ENCODE measurements at regions not wholly inside any gene's neighbourhood (a gene's known extent, or its start where the extent isn't known, plus 50 kb on each side); places are given as distances from the start of the nearest gene placed in this dataset.
"Not testable (repeated sequence)": the region's sequence is repeated elsewhere in the genome, so short reads cannot be mapped to it uniquely, and the experiment has no call there.

- Histone ChIP-seq H3K27me3 (ENCODE audit: control insufficient read depth in 2 of 2, insufficient read depth in 2 of 2, low read length in 2 of 2) (no peaks in the 10 kb centered on the region), H3K9ac (ENCODE audit: low read depth in 1 of 2, low read length in 2 of 2) (no peak overlapping the region), H3K36me3 (ENCODE audit: control insufficient read depth in 2 of 2, insufficient read depth in 2 of 2, low read length in 2 of 2) (no peaks in the 10 kb centered on the region), H3K27ac (ENCODE audit: low read depth in 2 of 2, low read length in 2 of 2) (no peak overlapping the region), H3K9me3 (ENCODE audit: control insufficient read depth in 2 of 2, low read length in 2 of 2) (no peaks in the 10 kb centered on the region), H3K4me3 (ENCODE audit: low read length in 2 of 2) (no peak overlapping the region), H3K4me1 (ENCODE audit: control insufficient read depth in 2 of 2, insufficient read depth in 2 of 2, low read length in 2 of 2) (no peaks in the 10 kb centered on the region)
Observed at GRCh38 chr14:106729551-106729950, 1203.2 kb downstream of the TMEM121 start.

GRCh38 chr14:106733771-106734170 lies 1207.4 kb downstream of the TMEM121 start:
- H3K4me3 ChIP-seq (ENCODE audit: low read length in 2 of 2), result no peak overlapping the region
- H3K27ac ChIP-seq (ENCODE audit: low read depth in 2 of 2, low read length in 2 of 2), result no peak overlapping the region
- H3K9ac ChIP-seq (ENCODE audit: low read depth in 1 of 2, low read length in 2 of 2), result no peak overlapping the region
- no peaks in the 10 kb centered on the region for H3K4me1 ChIP-seq (ENCODE audit: control insufficient read depth in 2 of 2, insufficient read depth in 2 of 2, low read length in 2 of 2)
- H3K36me3 ChIP-seq (ENCODE audit: control insufficient read depth in 2 of 2, insufficient read depth in 2 of 2, low read length in 2 of 2), result no peaks in the 10 kb centered on the region
- H3K27me3 ChIP-seq (ENCODE audit: control insufficient read depth in 2 of 2, insufficient read depth in 2 of 2, low read length in 2 of 2), result no peaks in the 10 kb centered on the region
- H3K9me3 ChIP-seq (ENCODE audit: control insufficient read depth in 2 of 2, low read length in 2 of 2), result no peaks in the 10 kb centered on the region

DNA sequence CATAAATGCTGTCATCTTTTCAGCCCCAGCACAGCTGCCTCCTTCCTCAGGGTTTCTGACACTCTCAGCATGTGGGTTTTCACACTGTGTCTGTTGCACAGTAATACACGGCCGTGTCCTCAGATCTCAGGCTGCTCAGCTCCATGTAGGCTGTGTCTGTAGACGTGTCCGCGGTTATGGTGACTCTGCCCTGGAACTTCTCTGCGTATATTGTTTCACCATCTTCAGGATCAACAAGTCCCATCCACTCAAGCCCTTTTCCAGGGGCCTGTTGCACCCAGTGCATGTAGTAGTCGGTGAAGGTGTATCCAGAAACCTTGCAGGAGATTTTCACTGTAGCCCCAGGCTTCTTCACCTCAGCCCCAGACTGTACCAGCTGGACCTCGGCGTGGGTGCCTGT lies 1210.6 kb downstream of the TMEM121 start:
- H3K4me3 ChIP-seq (ENCODE audit: low read length in 2 of 2), result no peak overlapping the region
- H3K9me3 ChIP-seq (ENCODE audit: control insufficient read depth in 2 of 2, low read length in 2 of 2), result no peaks in the 10 kb centered on the region
- no peak overlapping the region for H3K27ac ChIP-seq (ENCODE audit: low read depth in 2 of 2, low read length in 2 of 2)
- no peaks in the 10 kb centered on the region for H3K36me3 ChIP-seq (ENCODE audit: control insufficient read depth in 2 of 2, insufficient read depth in 2 of 2, low read length in 2 of 2)
- no peaks in the 10 kb centered on the region for H3K4me1 ChIP-seq (ENCODE audit: control insufficient read depth in 2 of 2, insufficient read depth in 2 of 2, low read length in 2 of 2)
- H3K9ac ChIP-seq (ENCODE audit: low read depth in 1 of 2, low read length in 2 of 2), result no peak overlapping the region
- H3K27me3 ChIP-seq (ENCODE audit: control insufficient read depth in 2 of 2, insufficient read depth in 2 of 2, low read length in 2 of 2), result no peaks in the 10 kb centered on the region

GRCh38 chr14:106738075-106738474 lies 1211.7 kb downstream of the TMEM121 start:
- Histone ChIP-seq H3K9ac (ENCODE audit: low read depth in 1 of 2, low read length in 2 of 2) (no peak overlapping the region), H3K9me3 (ENCODE audit: control insufficient read depth in 2 of 2, low read length in 2 of 2) (no peaks in the 10 kb centered on the region), H3K4me3 (ENCODE audit: low read length in 2 of 2) (no peak overlapping the region), H3K36me3 (ENCODE audit: control insufficient read depth in 2 of 2, insufficient read depth in 2 of 2, low read length in 2 of 2) (no peaks in the 10 kb centered on the region), H3K4me1 (ENCODE audit: control insufficient read depth in 2 of 2, insufficient read depth in 2 of 2, low read length in 2 of 2) (no peaks in the 10 kb centered on the region), H3K27ac (ENCODE audit: low read depth in 2 of 2, low read length in 2 of 2) (no peak overlapping the region), H3K27me3 (ENCODE audit: control insufficient read depth in 2 of 2, insufficient read depth in 2 of 2, low read length in 2 of 2) (no peaks in the 10 kb centered on the region)

GRCh38 chr14:106738598-106739258 lies 1212.3 kb downstream of the TMEM121 start:
- not testable (repeated sequence) for H3K27me3 ChIP-seq (ENCODE audit: control insufficient read depth in 2 of 2, insufficient read depth in 2 of 2, low read length in 2 of 2); H3K9me3 ChIP-seq (ENCODE audit: control insufficient read depth in 2 of 2, low read length in 2 of 2); H3K4me1 ChIP-seq (ENCODE audit: control insufficient read depth in 2 of 2, insufficient read depth in 2 of 2, low read length in 2 of 2); H3K4me3 ChIP-seq (ENCODE audit: low read length in 2 of 2); H3K27ac ChIP-seq (ENCODE audit: low read depth in 2 of 2, low read length in 2 of 2); H3K36me3 ChIP-seq (ENCODE audit: control insufficient read depth in 2 of 2, insufficient read depth in 2 of 2, low read length in 2 of 2); H3K9ac ChIP-seq (ENCODE audit: low read depth in 1 of 2, low read length in 2 of 2)

DNA sequence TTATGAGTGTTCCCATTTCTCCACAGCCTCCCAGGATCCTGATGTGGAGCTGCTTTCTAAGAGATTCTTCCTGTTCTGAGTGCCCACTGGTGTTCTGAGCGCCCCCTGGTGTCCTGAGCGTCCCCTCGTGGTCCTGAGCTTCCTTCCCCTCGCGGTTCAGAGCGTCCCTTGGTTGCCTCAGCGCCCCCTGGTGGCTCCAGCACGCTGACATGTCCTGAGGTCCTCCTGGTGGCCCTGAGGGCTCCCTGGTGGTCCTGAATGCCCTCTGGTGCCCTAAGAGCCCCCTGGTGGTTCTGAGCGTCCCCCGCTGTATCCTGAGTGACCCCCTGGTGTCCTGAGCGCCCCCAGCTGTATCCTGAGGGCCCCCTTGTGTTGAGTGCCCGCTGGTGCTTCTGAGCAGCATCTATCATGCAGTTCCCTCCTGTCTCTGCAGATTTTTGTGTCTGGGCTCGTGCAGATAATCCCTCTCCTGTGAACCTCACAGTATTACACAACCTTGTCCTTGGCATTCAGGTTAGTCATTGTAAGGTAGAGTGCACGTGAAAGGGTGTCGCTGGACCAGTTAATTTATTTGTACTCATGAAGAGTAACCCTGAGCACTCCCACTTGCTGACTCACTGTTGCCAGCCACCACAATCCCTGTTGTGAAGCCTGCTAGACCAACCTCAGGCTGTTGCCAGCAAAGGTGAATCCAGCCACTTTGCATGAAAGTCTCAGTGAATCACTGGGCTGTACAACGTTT lies 1214.9 kb downstream of the TMEM121 start:
- not testable (repeated sequence) for H3K9me3 ChIP-seq (ENCODE audit: control insufficient read depth in 2 of 2, low read length in 2 of 2); H3K36me3 ChIP-seq (ENCODE audit: control insufficient read depth in 2 of 2, insufficient read depth in 2 of 2, low read length in 2 of 2); H3K4me3 ChIP-seq (ENCODE audit: low read length in 2 of 2); H3K9ac ChIP-seq (ENCODE audit: low read depth in 1 of 2, low read length in 2 of 2); H3K27me3 ChIP-seq (ENCODE audit: control insufficient read depth in 2 of 2, insufficient read depth in 2 of 2, low read length in 2 of 2); H3K4me1 ChIP-seq (ENCODE audit: control insufficient read depth in 2 of 2, insufficient read depth in 2 of 2, low read length in 2 of 2)
- peak overlapping the region in 1 of 2 donors; percentile 32 for H3K27ac ChIP-seq (ENCODE audit: low read depth in 2 of 2, low read length in 2 of 2)

GRCh38 chr14:106745016-106745767 lies 1218.8 kb downstream of the TMEM121 start:
- H3K4me3 ChIP-seq (ENCODE audit: low read length in 2 of 2); H3K4me1 ChIP-seq (ENCODE audit: control insufficient read depth in 2 of 2, insufficient read depth in 2 of 2, low read length in 2 of 2); H3K9me3 ChIP-seq (ENCODE audit: control insufficient read depth in 2 of 2, low read length in 2 of 2); H3K9ac ChIP-seq (ENCODE audit: low read depth in 1 of 2, low read length in 2 of 2); H3K36me3 ChIP-seq (ENCODE audit: control insufficient read depth in 2 of 2, insufficient read depth in 2 of 2, low read length in 2 of 2); H3K27me3 ChIP-seq (ENCODE audit: control insufficient read depth in 2 of 2, insufficient read depth in 2 of 2, low read length in 2 of 2): not testable (repeated sequence)
- H3K27ac ChIP-seq (ENCODE audit: low read depth in 2 of 2, low read length in 2 of 2), result peak overlapping the region in 1 of 2 donors; percentile 52

DNA sequence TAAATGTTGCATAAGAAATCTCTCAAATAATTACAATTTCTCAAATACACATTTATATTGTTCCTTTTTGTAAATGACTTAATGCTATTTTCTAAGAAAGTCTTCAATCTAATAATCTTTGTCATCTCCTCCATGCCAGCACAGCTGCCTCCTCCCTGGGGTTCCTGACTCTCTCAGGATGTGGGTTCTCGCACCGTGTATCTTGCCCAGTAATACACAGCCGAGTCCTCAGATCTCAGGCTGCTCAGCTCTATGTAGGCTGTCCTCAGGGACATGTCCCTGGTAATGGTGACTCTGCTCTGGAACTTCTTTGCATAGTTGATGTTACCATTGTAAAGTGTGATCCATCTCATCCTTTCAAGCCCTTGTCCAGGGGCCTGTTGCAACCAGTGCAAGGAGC lies 1223.7 kb downstream of the TMEM121 start:
- not testable (repeated sequence) for H3K4me1 ChIP-seq (ENCODE audit: control insufficient read depth in 2 of 2, insufficient read depth in 2 of 2, low read length in 2 of 2); H3K4me3 ChIP-seq (ENCODE audit: low read length in 2 of 2); H3K27me3 ChIP-seq (ENCODE audit: control insufficient read depth in 2 of 2, insufficient read depth in 2 of 2, low read length in 2 of 2); H3K9ac ChIP-seq (ENCODE audit: low read depth in 1 of 2, low read length in 2 of 2); H3K36me3 ChIP-seq (ENCODE audit: control insufficient read depth in 2 of 2, insufficient read depth in 2 of 2, low read length in 2 of 2); H3K27ac ChIP-seq (ENCODE audit: low read depth in 2 of 2, low read length in 2 of 2); H3K9me3 ChIP-seq (ENCODE audit: control insufficient read depth in 2 of 2, low read length in 2 of 2)

- H3K4me1 ChIP-seq (ENCODE audit: control insufficient read depth in 2 of 2, insufficient read depth in 2 of 2, low read length in 2 of 2); H3K27ac ChIP-seq (ENCODE audit: low read depth in 2 of 2, low read length in 2 of 2); H3K4me3 ChIP-seq (ENCODE audit: low read length in 2 of 2); H3K9me3 ChIP-seq (ENCODE audit: control insufficient read depth in 2 of 2, low read length in 2 of 2); H3K9ac ChIP-seq (ENCODE audit: low read depth in 1 of 2, low read length in 2 of 2); H3K27me3 ChIP-seq (ENCODE audit: control insufficient read depth in 2 of 2, insufficient read depth in 2 of 2, low read length in 2 of 2); H3K36me3 ChIP-seq (ENCODE audit: control insufficient read depth in 2 of 2, insufficient read depth in 2 of 2, low read length in 2 of 2): not testable (repeated sequence)
Observed at GRCh38 chr14:106753751-106754150, 1227.4 kb downstream of the TMEM121 start.

- not testable (repeated sequence) for H3K36me3 ChIP-seq (ENCODE audit: control insufficient read depth in 2 of 2, insufficient read depth in 2 of 2, low read length in 2 of 2); H3K9me3 ChIP-seq (ENCODE audit: control insufficient read depth in 2 of 2, low read length in 2 of 2); H3K4me3 ChIP-seq (ENCODE audit: low read length in 2 of 2); H3K4me1 ChIP-seq (ENCODE audit: control insufficient read depth in 2 of 2, insufficient read depth in 2 of 2, low read length in 2 of 2); H3K27me3 ChIP-seq (ENCODE audit: control insufficient read depth in 2 of 2, insufficient read depth in 2 of 2, low read length in 2 of 2); H3K9ac ChIP-seq (ENCODE audit: low read depth in 1 of 2, low read length in 2 of 2); H3K27ac ChIP-seq (ENCODE audit: low read depth in 2 of 2, low read length in 2 of 2)
Observed at GRCh38 chr14:106757444-106757843, 1231.1 kb downstream of the TMEM121 start.
